H9 (cell line): ENCODE measurements at regions not wholly inside any gene's neighbourhood (a gene's known extent, or its start where the extent isn't known, plus 50 kb on each side); places are given as distances from the start of the nearest gene placed in this dataset.

Experiments
- DNase-seq: peaks from one replicate; pipeline ENCODE4 v3.0.0-alpha.2; 2017
- H2AFZ ChIP-seq: one replicate; pipeline ENCODE4 v1.6.1; 2013; ENCODE audit warnings: mild to moderate bottlenecking, low read length, control low read depth, moderate library complexity
- H2AK5ac ChIP-seq: 2 replicates; pipeline ENCODE4 v1.6.1; 2013; ENCODE audit warnings: low read length, control low read depth, mixed read lengths; ENCODE audit not compliant: insufficient read length
- H2BK120ac ChIP-seq: one replicate; pipeline ENCODE4 v1.6.1; 2013; ENCODE audit warnings: low read depth, mild to moderate bottlenecking, low read length, control low read depth, inconsistent platforms; ENCODE audit not compliant: poor library complexity, severe bottlenecking
- H2BK12ac ChIP-seq: 2 replicates; pipeline ENCODE4 v1.6.1; 2013; ENCODE audit warnings: low read length, control low read depth, mixed read lengths, low read depth; ENCODE audit not compliant: insufficient read length
- H2BK15ac ChIP-seq: 2 replicates; pipeline ENCODE4 v1.6.1; 2013; ENCODE audit warnings: low read depth, low read length, control low read depth
- H2BK20ac ChIP-seq: one replicate; pipeline ENCODE4 v1.6.1; 2013; ENCODE audit warnings: low read depth, mild to moderate bottlenecking, low read length, control low read depth, inconsistent platforms; ENCODE audit not compliant: poor library complexity, severe bottlenecking
- H2BK5ac ChIP-seq: 2 replicates; pipeline ENCODE4 v1.6.1; 2013; ENCODE audit warnings: low read length, control low read depth, mixed read lengths; ENCODE audit not compliant: insufficient read length
- H3K14ac ChIP-seq: 2 replicates; pipeline ENCODE4 v1.6.1; 2013; ENCODE audit warnings: low read length, control low read depth; ENCODE audit not compliant: insufficient read depth
- H3K18ac ChIP-seq: 2 replicates; pipeline ENCODE4 v1.6.1; 2013; ENCODE audit warnings: low read depth, mild to moderate bottlenecking, mixed read lengths, low read length, control low read depth; ENCODE audit not compliant: insufficient read length
- H3K23ac ChIP-seq: 2 replicates; pipeline ENCODE4 v1.6.1; 2013; ENCODE audit warnings: low read length, control low read depth, mixed read lengths, low read depth; ENCODE audit not compliant: insufficient read length
- H3K23me2 ChIP-seq: 2 replicates; pipeline ENCODE4 v1.6.1; 2013; ENCODE audit warnings: low read depth, mild to moderate bottlenecking, mixed read lengths, low read length, control low read depth; ENCODE audit not compliant: insufficient read length, poor library complexity, severe bottlenecking
- H3K27ac ChIP-seq: 2 replicates; pipeline ENCODE4 v1.5.1; 2013; ENCODE audit warnings: low read length, control low read depth, mixed read lengths, low read depth; ENCODE audit not compliant: insufficient read length
- H3K27me3 ChIP-seq: 2 replicates; pipeline ENCODE4 v1.6.1; 2013; ENCODE audit warnings: low read length, control low read depth, inconsistent platforms; ENCODE audit not compliant: insufficient read depth
- H3K4ac ChIP-seq: 2 replicates; pipeline ENCODE4 v1.6.1; 2013; ENCODE audit warnings: low read depth, mild to moderate bottlenecking, control low read depth, inconsistent platforms, low read length, moderate library complexity
- H3K4me1 ChIP-seq: 2 replicates; pipeline ENCODE4 v1.6.1; 2013; ENCODE audit warnings: low read length, control low read depth, inconsistent platforms; ENCODE audit not compliant: insufficient read depth
- H3K4me2 ChIP-seq: 2 replicates; pipeline ENCODE4 v1.6.1; 2013; ENCODE audit warnings: low read length, control low read depth, mixed read lengths; ENCODE audit not compliant: insufficient read length, insufficient read depth
- H3K56ac ChIP-seq: 2 replicates; pipeline ENCODE4 v1.6.1; 2013; ENCODE audit warnings: low read depth, mild to moderate bottlenecking, mixed read lengths, low read length, control low read depth; ENCODE audit not compliant: insufficient read length
- H3K79me1 ChIP-seq: 2 replicates; pipeline ENCODE4 v1.6.1; 2013; ENCODE audit warnings: low read depth, mild to moderate bottlenecking, moderate library complexity, low read length, control low read depth, inconsistent platforms; ENCODE audit not compliant: insufficient read depth, poor library complexity, severe bottlenecking
- H3K79me2 ChIP-seq: 2 replicates; pipeline ENCODE4 v1.6.1; 2013; ENCODE audit warnings: low read length, control low read depth, inconsistent platforms; ENCODE audit not compliant: insufficient read depth
- H3K9ac ChIP-seq: 2 replicates; pipeline ENCODE4 v1.6.1; 2013; ENCODE audit warnings: low read length, control low read depth, mixed read lengths; ENCODE audit not compliant: insufficient read length; ENCODE audit errors: extremely low read depth
- H3K9me3 ChIP-seq: one replicate; pipeline ENCODE4 v1.6.1; 2013; ENCODE audit warnings: low read depth, low read length, inconsistent platforms; ENCODE audit not compliant: control insufficient read depth
- H3T11ph ChIP-seq: one replicate; pipeline ENCODE4 v1.6.1; 2013; ENCODE audit warnings: mild to moderate bottlenecking, low read length, control low read depth, inconsistent platforms
- H4K20me1 ChIP-seq: one replicate; pipeline ENCODE4 v1.6.1; 2013; ENCODE audit not compliant: control insufficient read depth, insufficient read length, insufficient read depth
- H4K5ac ChIP-seq: 2 replicates; pipeline ENCODE4 v1.6.1; 2013; ENCODE audit warnings: low read depth, mild to moderate bottlenecking, mixed read lengths, low read length, control low read depth; ENCODE audit not compliant: insufficient read length
- H4K8ac ChIP-seq: replicated peaks from 2 replicates; pipeline ENCODE4 v1.6.1; 2013; ENCODE audit warnings: low read length, control low read depth, mixed read lengths, low read depth; ENCODE audit not compliant: insufficient read length
- H4K91ac ChIP-seq: 2 replicates; pipeline ENCODE4 v1.6.1; 2013; ENCODE audit warnings: low read depth, mild to moderate bottlenecking, moderate library complexity, mixed read lengths, low read length, control low read depth; ENCODE audit not compliant: insufficient read length
- H3K27ac Mint-ChIP-seq, 3 experiments: 2 replicates in 2 of 3; 3 replicates in 1 of 3; pipeline ENCODE4 v1.8.0; 2020 to 2021; ENCODE audit warnings: mixed read lengths in 3 of 3, mild to moderate bottlenecking in 1 of 3, moderate library complexity in 1 of 3
- H3K27me3 Mint-ChIP-seq: 2 replicates; pipeline ENCODE4 v1.8.0; 2021; ENCODE audit warnings: low read depth, mild to moderate bottlenecking, moderate library complexity, mixed read lengths
- H3K36me3 Mint-ChIP-seq, 3 experiments: 2 replicates in 2 of 3; 3 replicates in 1 of 3; pipeline ENCODE4 v1.8.0; 2020 to 2021; ENCODE audit warnings: low read depth in 3 of 3, mixed read lengths in 3 of 3; ENCODE audit not compliant: insufficient read depth in 1 of 3
- H3K4me1 Mint-ChIP-seq, 2 experiments: 2 replicates each; pipeline ENCODE4 v1.8.0; 2020; ENCODE audit warnings: mixed read lengths in 2 of 2
- H3K4me3 Mint-ChIP-seq, 2 experiments: 2 replicates in 1 of 2; 3 replicates in 1 of 2; pipeline ENCODE4 v1.8.0; 2020 to 2021; ENCODE audit warnings: mild to moderate bottlenecking in 2 of 2, mixed read lengths in 2 of 2, moderate library complexity in 1 of 2
- H3K9me3 Mint-ChIP-seq, 2 experiments: 2 replicates in 1 of 2; 3 replicates in 1 of 2; pipeline ENCODE4 v1.8.0; 2020; ENCODE audit warnings: mild to moderate bottlenecking in 2 of 2, mixed read lengths in 2 of 2, moderate library complexity in 1 of 2
- WGBS: extraction: QIAGEN DNeasy Blood & Tissue Kit; methylation state at CpG from one replicate; pipeline ENCODE4 v1.1.7; 2013; ENCODE audit warnings: missing lambda C conversion rate, low lambda C conversion rate, mixed read lengths; ENCODE audit not compliant: insufficient read length; ENCODE audit errors: extremely low coverage; 5-methylcytosine and 5-hydroxymethylcytosine counted together
- TF ChIP-seq, protein P1 (sequence below): fragments of 200-600 bp; sonication (generic); conservative IDR thresholded peaks from 3 replicates; pipeline ENCODE4 v1.8.0; 2021; ENCODE audit warnings: antibody characterized with exemption, mild to moderate bottlenecking

DNA sequence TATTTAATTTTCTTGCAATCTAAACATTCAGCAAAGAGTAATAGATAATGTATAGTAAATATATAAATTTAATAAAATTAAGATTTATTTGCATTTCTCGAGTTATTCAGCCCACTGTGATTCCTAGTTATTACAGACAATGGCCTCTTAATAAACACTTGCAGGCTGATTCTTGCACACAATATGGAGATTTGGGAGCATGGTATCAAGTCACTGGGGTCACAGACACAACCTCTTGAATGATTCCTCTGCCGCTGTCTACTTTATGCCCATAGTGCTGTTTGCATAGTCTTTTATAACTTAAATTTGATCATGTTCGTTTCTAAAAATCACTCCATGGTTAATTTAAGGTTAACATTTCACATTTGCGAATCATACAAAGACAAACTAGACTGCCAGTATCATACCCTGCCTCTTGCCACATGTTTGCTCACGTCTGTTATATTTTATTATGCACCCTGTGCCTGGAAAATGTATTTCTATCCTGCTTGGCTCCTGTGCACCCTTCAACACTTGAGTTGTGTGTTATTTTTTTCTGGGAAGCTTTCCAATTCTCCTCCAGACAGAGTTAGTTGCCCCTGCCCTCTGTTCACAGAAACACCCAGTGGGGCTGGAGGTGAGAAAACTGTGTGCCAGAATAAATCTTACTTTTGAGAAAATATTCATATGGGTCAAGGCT is 206.3 kb upstream of the ROBO1 start:
- H3K9ac ChIP-seq = no peak overlapping the region
- H2AK5ac ChIP-seq = no peak overlapping the region
- H3K79me1 ChIP-seq = no peaks in the 10 kb centered on the region
- H2BK120ac ChIP-seq = no peak overlapping the region
- no peaks in the 10 kb centered on the region; a peak in 2 of 5 replicates for H3K9me3 Mint-ChIP-seq
- WGBS = no CpG with 5 or more reads among the region's 5 CpGs
- no peak overlapping the region for H2BK20ac ChIP-seq
- TF ChIP-seq, protein P1, sequence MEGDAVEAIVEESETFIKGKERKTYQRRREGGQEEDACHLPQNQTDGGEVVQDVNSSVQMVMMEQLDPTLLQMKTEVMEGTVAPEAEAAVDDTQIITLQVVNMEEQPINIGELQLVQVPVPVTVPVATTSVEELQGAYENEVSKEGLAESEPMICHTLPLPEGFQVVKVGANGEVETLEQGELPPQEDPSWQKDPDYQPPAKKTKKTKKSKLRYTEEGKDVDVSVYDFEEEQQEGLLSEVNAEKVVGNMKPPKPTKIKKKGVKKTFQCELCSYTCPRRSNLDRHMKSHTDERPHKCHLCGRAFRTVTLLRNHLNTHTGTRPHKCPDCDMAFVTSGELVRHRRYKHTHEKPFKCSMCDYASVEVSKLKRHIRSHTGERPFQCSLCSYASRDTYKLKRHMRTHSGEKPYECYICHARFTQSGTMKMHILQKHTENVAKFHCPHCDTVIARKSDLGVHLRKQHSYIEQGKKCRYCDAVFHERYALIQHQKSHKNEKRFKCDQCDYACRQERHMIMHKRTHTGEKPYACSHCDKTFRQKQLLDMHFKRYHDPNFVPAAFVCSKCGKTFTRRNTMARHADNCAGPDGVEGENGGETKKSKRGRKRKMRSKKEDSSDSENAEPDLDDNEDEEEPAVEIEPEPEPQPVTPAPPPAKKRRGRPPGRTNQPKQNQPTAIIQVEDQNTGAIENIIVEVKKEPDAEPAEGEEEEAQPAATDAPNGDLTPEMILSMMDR = no peak
- H3K18ac ChIP-seq = no peak overlapping the region
- H2AFZ ChIP-seq = no peak overlapping the region
- H3K4me3 Mint-ChIP-seq = no peak overlapping the region
- no peaks in the 10 kb centered on the region for H3K4me1 ChIP-seq
- H3K14ac ChIP-seq = no peak overlapping the region
- H4K20me1 ChIP-seq = no peaks in the 10 kb centered on the region
- no peaks in the 10 kb centered on the region for H3K23me2 ChIP-seq
- H3K4me2 ChIP-seq = no peak overlapping the region
- no peak for DNase-seq
- H2BK12ac ChIP-seq = no peak overlapping the region
- no peaks in the 10 kb centered on the region for H3K79me2 ChIP-seq
- no peak overlapping the region for H2BK15ac ChIP-seq
- no peak overlapping the region for H4K5ac ChIP-seq
- no peaks in the 10 kb centered on the region for H3K9me3 ChIP-seq
- no peak overlapping the region for H4K8ac ChIP-seq
- H3K27ac ChIP-seq = no peak overlapping the region
- no peaks in the 10 kb centered on the region; a peak in 1 of 4 replicates for H3K4me1 Mint-ChIP-seq
- no peak overlapping the region for H3K4ac ChIP-seq
- H3T11ph ChIP-seq = no peak overlapping the region
- H3K56ac ChIP-seq = no peak overlapping the region
- no peak overlapping the region for H3K27ac Mint-ChIP-seq
- H3K36me3 Mint-ChIP-seq = peaks cover 0 to 7% (median 0%) of the 10 kb centered on the region in 3 experiments; a peak in 2 of 7 replicates
- no peak overlapping the region for H3K23ac ChIP-seq
- no peaks in the 10 kb centered on the region for H3K27me3 ChIP-seq
- no peaks in the 10 kb centered on the region for H3K27me3 Mint-ChIP-seq
- H4K91ac ChIP-seq = no peak overlapping the region
- no peak overlapping the region for H2BK5ac ChIP-seq
